Astrocyte (in vitro differentiated cells and primary cell): ENCODE measurements at regions not wholly inside any gene's neighbourhood (a gene's known extent, or its start where the extent isn't known, plus 50 kb on each side); places are given as distances from the start of the nearest gene placed in this dataset.

Experiments used
- DNase-seq: peaks from one replicate; pipeline ENCODE4 v3.0.0-alpha.2; 2010; ENCODE audit warnings: low read depth
- FAIRE-seq: peaks from 2 replicates; lab custom pipeline; 2011; peaks lifted over from hg19 to GRCh38; lab: Jason Lieb, UNC
- H2AFZ ChIP-seq: 2 replicates; pipeline ENCODE4 v1.6.0; 2012; ENCODE audit warnings: low read depth, low read length, inconsistent platforms
- H3K27ac ChIP-seq: 2 replicates; pipeline ENCODE4 v1.5.1; 2011; ENCODE audit warnings: low read depth, low read length, inconsistent platforms
- H3K27me3 ChIP-seq: 2 replicates; pipeline ENCODE4 v1.6.0; 2011; ENCODE audit warnings: low read length, inconsistent platforms; ENCODE audit not compliant: insufficient read depth
- H3K36me3 ChIP-seq: 2 replicates; pipeline ENCODE4 v1.5.1; 2011; ENCODE audit warnings: low read length, inconsistent platforms; ENCODE audit not compliant: insufficient read depth
- H3K4me1 ChIP-seq: 2 replicates; pipeline ENCODE4 v1.5.1; 2011; ENCODE audit warnings: low read length, inconsistent platforms; ENCODE audit not compliant: insufficient read depth
- H3K4me2 ChIP-seq: 2 replicates; pipeline ENCODE4 v1.6.0; 2012; ENCODE audit warnings: low read length, inconsistent platforms
- H3K4me3 ChIP-seq: 2 replicates; pipeline ENCODE4 v1.5.1; 2011; ENCODE audit warnings: low read depth, mild to moderate bottlenecking, low read length, inconsistent platforms; ENCODE audit not compliant: insufficient read depth
- H3K79me2 ChIP-seq: 2 replicates; pipeline ENCODE4 v1.6.0; 2012; ENCODE audit warnings: mild to moderate bottlenecking, low read length, inconsistent platforms; ENCODE audit not compliant: insufficient read depth
- H3K9ac ChIP-seq: 2 replicates; pipeline ENCODE4 v1.6.0; 2012; ENCODE audit warnings: mild to moderate bottlenecking, low read length, inconsistent platforms
- H3K9me3 ChIP-seq: 2 replicates; pipeline ENCODE4 v1.5.1; 2012; ENCODE audit warnings: low read depth, mild to moderate bottlenecking, low read length, inconsistent platforms; ENCODE audit not compliant: insufficient read depth
- H4K20me1 ChIP-seq: 2 replicates; pipeline ENCODE4 v1.6.0; 2012; ENCODE audit warnings: low read length, inconsistent platforms; ENCODE audit not compliant: insufficient read depth
- H3K27ac Mint-ChIP-seq: one replicate; pipeline ENCODE4 v1.8.0; 2021; ENCODE audit warnings: mild to moderate bottlenecking, mixed read lengths; ENCODE audit not compliant: unreplicated experiment
- H3K27me3 Mint-ChIP-seq: one replicate; pipeline ENCODE4 v1.8.0; 2021; ENCODE audit warnings: low read depth, mixed read lengths; ENCODE audit not compliant: unreplicated experiment
- H3K36me3 Mint-ChIP-seq: one replicate; pipeline ENCODE4 v1.8.0; 2021; ENCODE audit warnings: low read depth, mixed read lengths; ENCODE audit not compliant: unreplicated experiment
- H3K4me1 Mint-ChIP-seq: one replicate; pipeline ENCODE4 v1.8.0; 2021; ENCODE audit warnings: low read depth, mixed read lengths; ENCODE audit not compliant: unreplicated experiment
- H3K4me3 Mint-ChIP-seq: one replicate; pipeline ENCODE4 v1.8.0; 2021; ENCODE audit warnings: mild to moderate bottlenecking, moderate library complexity, mixed read lengths; ENCODE audit not compliant: unreplicated experiment
- H3K9me3 Mint-ChIP-seq: one replicate; pipeline ENCODE4 v1.8.0; 2021; ENCODE audit warnings: mild to moderate bottlenecking, mixed read lengths; ENCODE audit not compliant: unreplicated experiment
- CTCF ChIP-seq: IDR thresholded peaks from 2 replicates; pipeline ENCODE4 v1.5.1; 2011; ENCODE audit warnings: low read depth, mild to moderate bottlenecking, inconsistent platforms, low read length, moderate library complexity; ENCODE audit not compliant: insufficient read depth
- EZH2 ChIP-seq: IDR thresholded peaks from 2 replicates; pipeline ENCODE4 v1.6.1; 2012; ENCODE audit warnings: mild to moderate bottlenecking, low read length, inconsistent platforms; ENCODE audit not compliant: insufficient read depth

DNA sequence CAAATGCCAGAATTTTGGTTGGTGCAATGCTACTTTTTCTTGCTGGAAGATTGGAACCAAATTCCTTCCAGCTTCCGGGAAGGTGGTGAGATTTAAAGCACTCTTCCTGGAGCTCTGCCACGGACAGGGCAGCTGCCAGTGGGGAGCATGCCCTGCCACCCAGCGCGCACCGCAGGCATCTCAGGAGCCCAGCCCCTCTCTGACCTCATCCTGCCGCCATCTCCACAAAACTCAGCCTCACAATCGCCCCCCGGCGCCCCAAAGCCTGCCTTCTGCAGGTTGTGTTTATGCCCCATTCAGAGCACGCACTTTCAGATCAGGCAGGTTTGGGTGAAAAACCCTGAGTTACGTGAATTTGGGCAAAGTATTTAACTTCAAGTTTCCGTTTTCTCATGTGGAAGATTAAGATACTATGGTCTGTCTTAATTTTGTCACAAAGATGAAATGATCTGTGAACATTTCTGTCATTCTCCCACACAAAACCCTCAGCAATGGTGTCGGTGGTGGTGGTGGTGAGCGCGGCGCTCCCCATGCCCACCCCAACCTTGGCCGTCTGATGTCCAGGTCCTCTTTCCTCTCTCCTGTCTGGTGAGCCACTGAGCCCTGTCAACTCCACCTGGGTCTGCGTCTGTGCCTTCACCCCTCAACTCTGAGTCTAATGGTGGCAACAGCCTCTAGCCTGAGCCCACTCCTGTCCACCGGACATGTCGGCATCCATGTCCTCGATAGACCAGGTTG lies 282.8 kb upstream of the SALL3 start:
- Mint-ChIP-seq H3K27me3 (no peaks in the 10 kb centered on the region), H3K4me3 (no peak overlapping the region), H3K27ac (no peak overlapping the region), H3K4me1 (no peaks in the 10 kb centered on the region), H3K9me3 (peaks cover 3% of the 10 kb centered on the region), H3K36me3 (peaks cover 1% of the 10 kb centered on the region)
- Histone ChIP-seq H2AFZ (no peak overlapping the region), H3K9me3 (no peaks in the 10 kb centered on the region), H3K79me2 (no peaks in the 10 kb centered on the region), H3K4me1 (no peaks in the 10 kb centered on the region), H3K36me3 (no peaks in the 10 kb centered on the region), H3K9ac (no peak overlapping the region), H4K20me1 (no peaks in the 10 kb centered on the region), H3K4me2 (no peak overlapping the region), H3K4me3 (no peak overlapping the region), H3K27me3 (no peaks in the 10 kb centered on the region), H3K27ac (no peak overlapping the region)
- TF ChIP-seq EZH2 (no peak), CTCF (no peak)
- FAIRE-seq (no peak), DNase-seq (no peak)

- FAIRE-seq: no peak
These were observed 282.2 kb upstream of the SALL3 start for GRCh38 chr18:78697446-78697845.

More at GRCh38 chr18:78697446-78697845, 282.2 kb upstream of the SALL3 start:
- Mint-ChIP-seq H3K9me3 (peaks cover 3% of the 10 kb centered on the region), H3K27ac (no peak overlapping the region), H3K4me1 (no peaks in the 10 kb centered on the region), H3K36me3 (peaks cover 1% of the 10 kb centered on the region), H3K4me3 (no peak overlapping the region), H3K27me3 (no peaks in the 10 kb centered on the region)
- Histone ChIP-seq H3K9ac (no peak overlapping the region), H3K4me3 (no peak overlapping the region), H3K79me2 (no peaks in the 10 kb centered on the region), H3K36me3 (no peaks in the 10 kb centered on the region), H3K27ac (no peak overlapping the region), H2AFZ (no peak overlapping the region), H3K4me2 (no peak overlapping the region), H3K4me1 (no peaks in the 10 kb centered on the region), H3K9me3 (no peaks in the 10 kb centered on the region), H3K27me3 (no peaks in the 10 kb centered on the region), H4K20me1 (no peaks in the 10 kb centered on the region)
- no peak for DNase-seq
- no peak for TF ChIP-seq EZH2
- no peak for TF ChIP-seq CTCF
